Suprapubic skin (tissue), 4 donors: ENCODE measurements at regions not wholly inside any gene's neighbourhood (a gene's known extent, or its start where the extent isn't known, plus 50 kb on each side); places are given as distances from the start of the nearest gene placed in this dataset.
"Not testable (repeated sequence)": the region's sequence is repeated elsewhere in the genome, so short reads cannot be mapped to it uniquely, and the experiment has no call there.

Experiments
- DNase-seq, 2 donors: peaks; one replicate each; pipeline ENCODE4 v3.0.0-alpha.2; 2019; ENCODE audit warnings: low spot score in 2 of 2
- H3K27ac ChIP-seq: fragments of 200-600 bp; sonication (generic); one replicate; pipeline ENCODE4 v1.5.1; 2019
- H3K27me3 ChIP-seq: fragments of 200-600 bp; sonication (generic); one replicate; pipeline ENCODE4 v1.5.1; 2019
- H3K36me3 ChIP-seq: fragments of 200-600 bp; sonication (generic); one replicate; pipeline ENCODE4 v1.5.1; 2019
- H3K4me1 ChIP-seq: fragments of 200-600 bp; sonication (generic); one replicate; pipeline ENCODE4 v1.5.1; 2019
- H3K4me3 ChIP-seq: fragments of 200-600 bp; sonication (generic); one replicate; pipeline ENCODE4 v1.5.1; 2019; ENCODE audit warnings: mild to moderate bottlenecking
- H3K9me3 ChIP-seq: fragments of 200-600 bp; sonication (generic); one replicate; pipeline ENCODE4 v1.5.1; 2019
- EP300 ChIP-seq: sonication (generic); formaldehyde crosslinking; IDR thresholded peaks from one replicate; pipeline ENCODE4 v1.6.1; 2017; ENCODE audit warnings: antibody characterized with exemption
- POLR2A ChIP-seq, 2 donors: fragments of 450-650 bp; IDR thresholded peaks; one replicate each; pipeline ENCODE4 v1.6.1; 2017; ENCODE audit warnings: antibody characterized with exemption in 2 of 2, mild to moderate bottlenecking in 2 of 2, moderate library complexity in 2 of 2
- POLR2AphosphoS5 ChIP-seq, 3 donors: sonication (generic); formaldehyde crosslinking; IDR thresholded peaks; one replicate each; pipeline ENCODE4 v1.6.1; 2017; ENCODE audit warnings: antibody characterized with exemption in 3 of 3
- WGBS: methylation state at CpG from one replicate; pipeline ENCODE4 v1.1.5; 2018; 5-methylcytosine and 5-hydroxymethylcytosine counted together
- TF ChIP-seq, protein P1 (sequence below), 2 donors: fragments of 200-600 bp in 1 of 2; fragments of 450-650 bp in 1 of 2; sonication (generic) in 1 of 2; IDR thresholded peaks; one replicate each; pipeline ENCODE4 v1.5.1; 2016 to 2019; ENCODE audit warnings: antibody characterized with exemption in 2 of 2, mild to moderate bottlenecking in 1 of 2, moderate library complexity in 1 of 2

DNA sequence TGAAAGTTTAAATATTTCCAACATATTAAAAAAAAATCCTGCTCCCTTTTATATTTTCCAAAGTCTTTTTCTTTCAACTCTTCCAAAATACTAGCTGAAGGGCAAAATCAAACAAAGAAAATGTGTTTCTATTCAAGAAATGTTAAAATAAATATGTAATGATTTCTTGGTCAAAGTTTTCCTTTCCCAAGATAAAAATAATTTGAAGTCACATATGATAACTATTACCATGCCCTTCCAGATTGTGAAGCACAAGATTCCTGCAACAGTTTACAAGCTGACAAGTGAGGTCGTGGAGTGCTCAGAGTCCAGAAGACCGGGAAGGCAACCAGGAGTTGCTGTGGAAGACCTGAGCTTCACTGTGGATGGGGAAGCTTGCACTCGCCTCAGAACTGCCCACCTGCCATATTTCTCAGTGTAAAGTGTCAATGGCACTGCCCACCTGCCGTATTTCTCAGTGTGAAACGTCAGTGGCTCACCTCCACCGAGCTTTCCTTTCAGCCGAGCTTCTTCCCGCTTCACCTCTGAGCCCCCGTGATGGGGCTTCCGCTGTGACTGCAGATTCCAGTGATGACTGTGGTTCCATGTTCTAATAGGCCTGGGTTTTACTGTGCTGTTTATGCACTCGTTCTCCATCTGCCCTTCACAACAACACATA lies 160.5 kb downstream of the THBS2 start:
- Histone ChIP-seq H3K27ac (no peak overlapping the region), H3K4me3 (no peak overlapping the region), H3K36me3 (no peaks in the 10 kb centered on the region), H3K4me1 (peaks cover 8% of the 10 kb centered on the region), H3K9me3 (peaks cover 7% of the 10 kb centered on the region), H3K27me3 (no peaks in the 10 kb centered on the region)
- 66% methylated on average over 11 of the region's 11 CpGs for WGBS
- TF ChIP-seq, protein P1, sequence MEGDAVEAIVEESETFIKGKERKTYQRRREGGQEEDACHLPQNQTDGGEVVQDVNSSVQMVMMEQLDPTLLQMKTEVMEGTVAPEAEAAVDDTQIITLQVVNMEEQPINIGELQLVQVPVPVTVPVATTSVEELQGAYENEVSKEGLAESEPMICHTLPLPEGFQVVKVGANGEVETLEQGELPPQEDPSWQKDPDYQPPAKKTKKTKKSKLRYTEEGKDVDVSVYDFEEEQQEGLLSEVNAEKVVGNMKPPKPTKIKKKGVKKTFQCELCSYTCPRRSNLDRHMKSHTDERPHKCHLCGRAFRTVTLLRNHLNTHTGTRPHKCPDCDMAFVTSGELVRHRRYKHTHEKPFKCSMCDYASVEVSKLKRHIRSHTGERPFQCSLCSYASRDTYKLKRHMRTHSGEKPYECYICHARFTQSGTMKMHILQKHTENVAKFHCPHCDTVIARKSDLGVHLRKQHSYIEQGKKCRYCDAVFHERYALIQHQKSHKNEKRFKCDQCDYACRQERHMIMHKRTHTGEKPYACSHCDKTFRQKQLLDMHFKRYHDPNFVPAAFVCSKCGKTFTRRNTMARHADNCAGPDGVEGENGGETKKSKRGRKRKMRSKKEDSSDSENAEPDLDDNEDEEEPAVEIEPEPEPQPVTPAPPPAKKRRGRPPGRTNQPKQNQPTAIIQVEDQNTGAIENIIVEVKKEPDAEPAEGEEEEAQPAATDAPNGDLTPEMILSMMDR (IDR thresholded peaks at IDR 0.05) = no peak
- TF ChIP-seq EP300 = no peak
- TF ChIP-seq POLR2A (IDR thresholded peaks at IDR 0.05) = no peak
- TF ChIP-seq POLR2AphosphoS5 (IDR thresholded peaks at IDR 0.05) = no peak
- DNase-seq = no peak

DNA sequence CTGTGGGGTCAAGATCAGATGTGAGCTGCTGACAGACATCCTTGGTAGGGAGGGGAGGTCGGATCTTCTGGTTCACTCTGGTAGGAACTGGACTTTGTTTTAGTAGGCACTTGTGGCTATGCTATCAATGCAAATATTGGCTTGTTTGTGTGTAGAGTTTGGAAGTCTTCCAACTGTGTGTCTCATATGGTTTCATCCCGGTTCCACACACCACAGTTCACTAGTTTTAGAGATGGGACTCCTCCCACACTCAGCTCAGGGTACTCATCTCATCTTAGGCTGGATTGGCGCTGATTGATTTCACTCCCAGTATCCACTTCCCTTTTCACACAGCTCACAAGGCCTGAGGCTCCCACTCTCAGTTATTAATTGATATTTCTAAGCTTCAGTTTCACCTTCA lies 161.3 kb downstream of the THBS2 start:
- peaks cover 8% of the 10 kb centered on the region for H3K4me1 ChIP-seq
- no peaks in the 10 kb centered on the region for H3K36me3 ChIP-seq
- DNase-seq = no peak
- no peak overlapping the region for H3K27ac ChIP-seq
- TF ChIP-seq EP300 = no peak
- TF ChIP-seq, protein P1 (IDR thresholded peaks at IDR 0.05) = no peak
- TF ChIP-seq POLR2AphosphoS5 (IDR thresholded peaks at IDR 0.05) = no peak
- TF ChIP-seq POLR2A (IDR thresholded peaks at IDR 0.05) = no peak
- no peak overlapping the region for H3K4me3 ChIP-seq
- H3K9me3 ChIP-seq = peaks cover 7% of the 10 kb centered on the region
- 61% methylated on average over 3 of the region's 3 CpGs for WGBS
- H3K27me3 ChIP-seq = no peaks in the 10 kb centered on the region

DNA sequence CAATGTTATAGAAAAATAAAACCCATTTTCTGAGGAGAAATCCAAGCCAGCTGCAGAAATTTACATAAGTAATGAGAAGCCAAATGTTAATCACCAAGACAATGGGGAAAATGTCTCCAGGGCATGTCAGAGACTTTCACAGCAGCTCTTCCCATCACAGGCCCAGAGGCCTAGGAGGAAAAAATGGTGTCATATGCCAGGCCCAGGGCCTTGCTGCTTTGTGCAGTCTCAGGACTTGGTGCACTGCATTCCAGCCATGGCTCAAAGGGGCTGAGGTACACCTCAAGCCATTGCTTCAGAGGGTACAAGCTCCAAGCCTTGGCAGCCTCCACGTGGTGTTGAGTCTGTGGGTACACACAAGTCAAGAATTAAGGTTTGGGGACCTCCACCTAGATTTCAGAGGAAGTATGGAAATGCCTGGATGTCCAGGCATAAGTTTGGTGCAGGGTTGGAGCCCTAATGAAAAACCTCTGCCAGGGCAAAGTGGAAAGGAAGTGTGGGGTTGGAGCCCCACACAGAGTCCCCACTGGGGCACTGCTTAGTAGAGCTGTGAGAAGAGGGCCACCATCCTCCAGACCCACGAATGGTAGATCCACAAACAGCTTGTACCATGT lies 163.0 kb downstream of the THBS2 start:
- H3K9me3 ChIP-seq, H3K36me3 ChIP-seq, H3K27ac ChIP-seq, H3K4me3 ChIP-seq, DNase-seq, H3K4me1 ChIP-seq, H3K27me3 ChIP-seq: not testable (repeated sequence)
- 76% methylated on average over 2 of the region's 2 CpGs for WGBS

DNA sequence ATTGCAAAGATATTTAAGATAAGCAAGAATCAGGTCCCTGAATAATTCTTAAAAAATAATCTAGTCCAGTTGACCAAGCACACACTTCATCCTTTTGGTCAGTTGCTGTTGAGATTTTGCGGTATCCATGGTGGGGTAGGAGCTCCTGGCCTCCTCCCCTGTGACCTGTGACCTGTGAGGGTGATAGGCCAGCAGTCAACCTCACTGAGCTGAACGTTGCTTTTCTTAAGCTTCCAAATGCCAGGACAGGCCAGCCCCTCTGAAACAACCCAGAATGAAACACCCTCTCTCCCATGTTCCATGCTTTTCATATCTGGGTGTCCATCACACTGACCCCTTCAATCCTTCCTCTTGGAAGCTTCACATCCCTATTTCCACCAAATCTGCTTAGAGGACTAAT lies 164.9 kb downstream of the THBS2 start:
- WGBS = 70% methylated on average over 2 of the region's 2 CpGs
- Histone ChIP-seq H3K27ac (no peak overlapping the region), H3K4me3 (no peak overlapping the region), H3K4me1 (peaks cover 8% of the 10 kb centered on the region), H3K9me3 (peaks cover 7% of the 10 kb centered on the region), H3K36me3 (no peaks in the 10 kb centered on the region), H3K27me3 (no peaks in the 10 kb centered on the region)
- no peak for DNase-seq
- TF ChIP-seq POLR2AphosphoS5 (IDR thresholded peaks at IDR 0.05) = no peak
- TF ChIP-seq, protein P1 (IDR thresholded peaks at IDR 0.05) = no peak
- TF ChIP-seq POLR2A (IDR thresholded peaks at IDR 0.05) = no peak
- no peak for TF ChIP-seq EP300

DNA sequence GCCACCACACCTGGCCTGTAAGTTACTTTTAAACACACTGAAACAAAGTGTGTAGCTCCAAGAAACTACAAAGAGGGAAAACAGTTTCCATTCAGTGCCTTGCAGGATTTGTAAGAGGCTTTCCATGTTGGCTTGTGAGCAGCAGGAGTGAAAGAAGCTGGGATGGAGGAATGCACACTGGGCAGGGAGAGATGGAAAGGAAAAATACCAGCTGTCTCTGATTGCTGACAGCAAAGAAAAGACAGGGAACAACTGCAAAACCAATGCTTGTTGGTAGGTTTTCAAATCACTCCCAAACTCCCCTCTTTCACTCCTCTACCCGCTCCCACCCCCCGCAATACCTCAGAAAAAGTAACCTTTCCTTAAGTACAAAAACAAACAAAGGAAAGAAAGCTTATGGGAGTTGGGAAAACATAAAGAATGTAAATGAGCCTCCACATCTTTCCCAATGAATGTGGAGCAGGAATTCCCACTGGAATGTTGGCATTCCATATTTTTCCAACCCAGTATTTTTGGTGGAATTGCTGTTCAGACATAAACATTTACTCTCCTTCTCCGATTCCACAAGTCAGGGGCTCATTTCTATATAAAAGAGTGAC lies 166.1 kb downstream of the THBS2 start:
- H3K27ac ChIP-seq = no peak overlapping the region
- DNase-seq = no peak
- TF ChIP-seq EP300 = no peak
- no peak for TF ChIP-seq POLR2AphosphoS5 (IDR thresholded peaks at IDR 0.05)
- no peak for TF ChIP-seq POLR2A (IDR thresholded peaks at IDR 0.05)
- TF ChIP-seq, protein P1 (IDR thresholded peaks at IDR 0.05) = no peak

DNA sequence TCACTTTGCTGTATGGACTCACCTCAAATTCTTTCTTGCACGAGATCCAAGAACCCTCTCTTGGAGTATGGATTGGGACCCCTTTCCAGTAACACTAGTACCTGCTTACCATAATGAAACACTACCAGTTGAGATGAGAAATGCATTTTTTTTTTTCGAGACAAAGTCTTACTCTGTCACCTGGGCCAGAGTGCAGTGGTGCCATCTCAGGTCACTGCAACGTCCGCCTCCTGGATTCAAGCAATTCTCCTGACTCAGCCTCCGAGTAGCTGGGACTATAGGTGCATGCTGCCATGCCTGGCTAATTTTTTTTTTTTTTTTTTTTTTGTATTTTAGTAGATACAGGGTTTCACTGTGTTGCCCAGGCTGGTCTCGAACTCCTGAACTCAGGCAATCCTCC lies 167.0 kb downstream of the THBS2 start:
- H3K27ac ChIP-seq, DNase-seq, H3K4me1 ChIP-seq, H3K27me3 ChIP-seq, H3K36me3 ChIP-seq, H3K9me3 ChIP-seq, H3K4me3 ChIP-seq: not testable (repeated sequence)
- 91% methylated on average over 6 of the region's 6 CpGs for whole genome bisulfite sequencing

More for the DNA sequence above, 166.1 kb downstream of the THBS2 start:
- Histone ChIP-seq H3K27me3 (no peaks in the 10 kb centered on the region), H3K4me3 (no peak overlapping the region), H3K4me1 (peaks cover 5% of the 10 kb centered on the region), H3K36me3 (no peaks in the 10 kb centered on the region), H3K9me3 (peaks cover 7% of the 10 kb centered on the region)
- 78% methylated on average over 3 of the region's 3 CpGs for WGBS
